GM12874 (cell line): ENCODE measurements at regions not wholly inside any gene's neighbourhood (a gene's known extent, or its start where the extent isn't known, plus 50 kb on each side); places are given as distances from the start of the nearest gene placed in this dataset.

ENCODE experiments used
- TF ChIP-seq, protein P1 (sequence below): IDR thresholded peaks from 2 replicates; pipeline ENCODE4 v1.5.1; 2011; ENCODE audit warnings: low read depth, mild to moderate bottlenecking, control low read depth, low read length, moderate library complexity; ENCODE audit not compliant: insufficient read depth

DNA sequence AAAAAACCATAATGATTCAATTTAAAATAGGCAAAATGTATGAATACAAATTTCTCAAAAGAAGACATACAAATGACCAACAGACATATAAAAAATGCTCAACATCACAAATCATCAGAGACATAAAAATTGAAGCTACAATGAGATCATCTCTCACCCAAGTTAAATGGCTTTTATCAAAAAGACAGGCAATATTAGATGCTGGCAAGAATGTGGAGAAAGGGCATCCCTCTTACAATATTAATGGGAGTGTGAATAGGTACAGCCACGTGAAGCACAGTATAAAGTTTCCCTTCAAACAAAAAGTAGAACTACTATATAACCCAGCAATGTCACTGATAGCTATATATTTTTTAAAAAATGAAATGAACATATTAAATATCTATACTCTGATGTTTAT, 1481.7 kb downstream of the AMY1C start:
- TF ChIP-seq, protein P1, sequence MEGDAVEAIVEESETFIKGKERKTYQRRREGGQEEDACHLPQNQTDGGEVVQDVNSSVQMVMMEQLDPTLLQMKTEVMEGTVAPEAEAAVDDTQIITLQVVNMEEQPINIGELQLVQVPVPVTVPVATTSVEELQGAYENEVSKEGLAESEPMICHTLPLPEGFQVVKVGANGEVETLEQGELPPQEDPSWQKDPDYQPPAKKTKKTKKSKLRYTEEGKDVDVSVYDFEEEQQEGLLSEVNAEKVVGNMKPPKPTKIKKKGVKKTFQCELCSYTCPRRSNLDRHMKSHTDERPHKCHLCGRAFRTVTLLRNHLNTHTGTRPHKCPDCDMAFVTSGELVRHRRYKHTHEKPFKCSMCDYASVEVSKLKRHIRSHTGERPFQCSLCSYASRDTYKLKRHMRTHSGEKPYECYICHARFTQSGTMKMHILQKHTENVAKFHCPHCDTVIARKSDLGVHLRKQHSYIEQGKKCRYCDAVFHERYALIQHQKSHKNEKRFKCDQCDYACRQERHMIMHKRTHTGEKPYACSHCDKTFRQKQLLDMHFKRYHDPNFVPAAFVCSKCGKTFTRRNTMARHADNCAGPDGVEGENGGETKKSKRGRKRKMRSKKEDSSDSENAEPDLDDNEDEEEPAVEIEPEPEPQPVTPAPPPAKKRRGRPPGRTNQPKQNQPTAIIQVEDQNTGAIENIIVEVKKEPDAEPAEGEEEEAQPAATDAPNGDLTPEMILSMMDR, result no peak

DNA sequence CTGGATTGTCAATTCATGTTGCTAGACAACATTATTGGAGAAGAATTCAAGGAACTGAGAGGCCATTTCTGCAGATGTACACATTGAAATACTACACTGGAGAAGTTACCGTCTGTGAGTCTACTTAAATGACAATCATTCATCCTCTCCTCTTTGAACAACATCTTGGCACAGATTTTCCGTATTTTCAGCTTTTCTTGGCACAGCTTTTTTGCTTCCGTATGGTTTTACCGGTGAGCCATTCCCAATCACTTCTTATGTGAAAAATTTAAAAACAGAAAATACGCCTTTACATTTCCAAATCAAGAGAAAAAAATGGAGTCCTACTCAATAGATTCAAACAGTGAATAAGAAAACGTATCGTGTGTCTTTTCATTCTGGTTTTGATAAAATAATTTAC, 1493.7 kb downstream of the AMY1C start:
- TF ChIP-seq, protein P1, result no peak

DNA sequence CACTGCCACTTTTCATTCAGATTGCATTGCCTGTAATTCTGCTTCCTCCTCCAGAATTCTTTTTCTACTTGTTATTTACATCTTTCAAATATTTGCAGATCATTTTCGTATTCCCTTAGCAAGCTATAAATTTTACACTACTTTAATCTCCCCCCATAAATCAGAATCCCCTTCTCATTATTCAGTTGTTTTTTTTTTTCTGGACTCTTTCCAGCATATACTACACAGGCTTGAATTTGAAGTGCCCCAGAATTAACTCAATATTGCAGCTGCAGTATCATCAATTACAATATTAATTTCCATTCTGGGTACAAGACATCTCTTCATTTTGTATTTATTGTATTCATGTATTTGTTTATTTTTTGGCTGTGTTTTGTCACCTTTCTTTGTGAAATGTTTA, 1494.3 kb downstream of the AMY1C start:
- TF ChIP-seq, protein P1, result no peak

DNA sequence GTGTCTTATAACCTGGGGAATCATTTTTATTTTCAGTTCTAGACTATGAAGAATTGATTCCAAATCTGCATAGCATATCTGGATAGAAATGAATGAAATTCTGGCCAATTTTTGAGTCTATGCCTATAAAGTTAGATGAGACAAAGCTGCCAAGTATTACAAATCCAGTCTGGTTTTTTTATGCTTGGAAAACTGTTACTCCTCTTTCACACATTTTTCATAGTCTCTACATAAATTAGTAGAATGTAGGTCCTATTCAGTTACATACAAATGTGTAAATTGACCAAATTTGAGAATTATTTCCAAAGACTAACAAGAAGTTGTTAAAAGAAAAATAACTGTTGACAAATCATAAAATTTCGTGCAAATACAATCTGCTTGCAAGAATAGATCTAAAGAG, 1505.2 kb downstream of the AMY1C start:
- TF ChIP-seq, protein P1, result no peak

DNA sequence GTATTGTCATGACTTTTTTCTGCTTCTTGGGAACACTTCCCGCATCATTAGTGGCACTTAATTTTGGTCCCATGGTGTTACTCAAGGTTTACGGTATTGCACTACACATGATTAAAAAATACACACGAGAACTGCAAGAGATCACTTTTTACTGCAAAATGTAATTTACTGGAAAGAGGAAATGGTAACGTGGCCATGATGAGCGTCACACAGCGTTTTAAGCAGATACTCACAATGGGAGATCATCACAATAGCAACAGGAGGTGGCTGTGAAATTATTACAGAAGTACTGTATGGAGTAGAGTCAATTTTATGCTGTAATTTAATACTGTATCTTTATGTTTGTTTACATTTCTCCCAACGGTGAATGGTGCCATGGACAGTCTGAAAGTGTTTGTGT, 1510.3 kb downstream of the AMY1C start:
- TF ChIP-seq, protein P1, result no peak

DNA sequence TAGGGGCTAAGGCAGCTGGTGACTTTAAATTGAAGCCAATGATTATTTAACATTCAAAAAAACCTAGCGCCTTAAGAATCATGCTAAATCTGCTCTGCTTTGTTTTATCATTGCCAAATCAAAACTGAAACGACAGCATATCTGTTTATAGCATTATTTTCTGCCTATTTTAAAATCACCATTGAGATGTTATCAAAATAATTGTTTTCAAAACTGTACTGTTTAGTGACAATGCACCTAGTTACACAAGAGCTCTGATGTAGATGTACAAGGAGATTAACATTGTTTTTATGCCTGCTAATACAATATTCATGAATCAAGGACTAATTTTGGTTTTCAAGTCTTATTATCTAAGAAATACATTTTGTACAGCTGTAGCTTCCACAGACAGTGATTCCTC, 1521.3 kb downstream of the AMY1C start:
- TF ChIP-seq, protein P1, result no peak

DNA sequence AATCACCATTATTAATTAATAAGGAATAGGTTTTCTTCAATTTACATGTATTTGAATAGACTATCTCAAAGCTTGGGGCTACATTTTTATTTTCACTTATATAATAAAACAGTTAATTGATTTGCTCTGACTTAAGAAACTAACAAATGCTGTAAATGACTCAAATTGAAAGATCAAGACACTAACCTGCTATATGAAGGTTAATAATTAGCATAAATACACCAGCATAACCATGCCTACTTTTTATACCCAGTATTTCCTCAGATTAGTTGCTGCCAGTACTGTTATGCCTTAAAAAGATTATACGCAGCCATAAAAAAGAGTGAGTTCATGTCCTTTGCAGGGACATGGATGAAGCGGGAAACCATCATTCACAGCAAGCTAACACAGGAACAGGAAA, 1545.1 kb downstream of the AMY1C start:
- TF ChIP-seq, protein P1, result no peak

DNA sequence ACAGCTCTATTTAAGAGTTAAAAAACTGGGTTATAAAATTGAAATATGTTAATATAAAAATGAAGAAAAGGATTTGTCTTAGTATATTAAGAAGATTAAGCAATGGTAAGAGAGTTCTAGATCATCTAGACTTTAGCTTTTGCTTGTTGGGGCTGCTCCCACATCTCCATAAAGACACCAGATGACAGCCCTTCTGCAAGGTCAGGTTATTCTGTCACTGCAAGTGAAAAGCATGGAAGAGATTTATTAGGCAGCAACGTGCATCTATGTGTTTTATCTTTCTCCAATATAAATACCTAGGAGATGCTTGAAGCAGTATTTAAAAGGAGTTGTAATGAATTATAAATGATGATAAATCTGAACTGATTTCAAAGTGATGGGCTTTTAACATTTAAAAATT, 1560.4 kb downstream of the AMY1C start:
- TF ChIP-seq, protein P1, result no peak
